Coronary artery (tissue), 2 donors: ENCODE measurements at regions not wholly inside any gene's neighbourhood (a gene's known extent, or its start where the extent isn't known, plus 50 kb on each side); places are given as distances from the start of the nearest gene placed in this dataset.

Experiments
- DNase-seq: peaks from one replicate; pipeline ENCODE4 v3.0.0-alpha.2; 2017; ENCODE audit warnings: low spot score
- H3K27ac ChIP-seq, 2 donors: fragments of 200-600 bp; sonication (generic); one replicate each; pipeline ENCODE4 v1.5.1; 2016 to 2019
- H3K4me3 ChIP-seq: fragments of 200-600 bp; sonication (generic); 2 replicates; pipeline ENCODE4 v1.5.1; 2016; ENCODE audit warnings: mild to moderate bottlenecking, moderate library complexity
- CTCF ChIP-seq: fragments of 200-600 bp; sonication (generic); IDR thresholded peaks from one replicate; pipeline ENCODE4 v1.5.1; 2019; ENCODE audit warnings: antibody characterized with exemption

DNA sequence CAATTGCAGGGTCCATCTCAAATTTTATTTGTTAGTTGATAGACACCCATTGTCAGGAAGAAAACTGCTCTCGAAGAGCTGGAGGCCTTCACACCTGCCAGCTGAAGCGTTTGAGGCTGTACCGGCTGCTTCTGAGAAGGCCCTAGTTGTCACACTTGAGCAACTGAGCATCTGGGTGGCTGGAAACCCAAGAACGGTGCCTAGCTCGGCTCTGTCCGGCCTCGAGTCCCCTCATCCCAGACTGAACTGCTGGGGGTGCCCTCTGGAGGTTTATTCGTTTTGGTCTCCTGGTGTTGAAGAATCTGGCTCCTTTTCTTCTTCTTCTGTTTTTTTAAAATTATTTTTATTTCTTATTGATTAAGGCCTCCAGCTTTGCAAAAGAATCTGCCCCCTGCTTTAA is 59.3 kb upstream of the EXOC6 start:
- Histone ChIP-seq H3K4me3 (no peak overlapping the region), H3K27ac (no peak overlapping the region)
- no peak for TF ChIP-seq CTCF
- no peak for DNase-seq

GRCh38 chr10:92789786-92790185 is 58.5 kb upstream of the EXOC6 start:
- no peak for DNase-seq
- TF ChIP-seq CTCF, result no peak

GRCh38 chr10:92790440-92790839 is 57.9 kb upstream of the EXOC6 start:
- H3K27ac ChIP-seq, result no peak overlapping the region
- TF ChIP-seq CTCF, result no peak
- no peak for DNase-seq

More at GRCh38 chr10:92789786-92790185, 58.5 kb upstream of the EXOC6 start:
- no peak overlapping the region for H3K4me3 ChIP-seq
- no peak overlapping the region for H3K27ac ChIP-seq

DNA sequence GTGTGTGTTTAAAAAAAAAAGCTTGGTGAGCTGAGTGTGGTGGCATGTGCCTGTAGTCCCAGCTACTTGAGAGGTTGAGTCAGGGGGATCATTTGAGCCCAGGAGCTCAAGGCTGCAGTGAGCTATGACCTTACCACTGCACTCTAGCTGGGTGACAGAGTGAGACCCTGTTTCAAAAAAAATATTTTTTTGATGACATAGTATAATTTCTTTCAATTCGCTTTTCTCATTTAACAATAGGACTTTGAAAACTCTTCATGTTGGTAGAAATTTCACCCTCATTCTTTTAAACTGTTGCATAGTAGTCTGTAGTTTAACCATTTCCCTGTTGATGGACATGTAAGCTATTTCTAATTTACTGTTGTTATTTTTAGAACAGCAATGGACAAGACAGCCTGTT is 55.7 kb upstream of the EXOC6 start:
- no peak overlapping the region for H3K27ac ChIP-seq
- no peak for TF ChIP-seq CTCF
- DNase-seq, result no peak
- H3K4me3 ChIP-seq, result no peak overlapping the region

More at GRCh38 chr10:92790440-92790839, 57.9 kb upstream of the EXOC6 start:
- H3K4me3 ChIP-seq, result no peak overlapping the region
